Umbilical cord (tissue), 1 donor: ENCODE measurements at regions not wholly inside any gene's neighbourhood (a gene's known extent, or its start where the extent isn't known, plus 50 kb on each side); places are given as distances from the start of the nearest gene placed in this dataset.
"Not testable (repeated sequence)": the region's sequence is repeated elsewhere in the genome, so short reads cannot be mapped to it uniquely, and the experiment has no call there.

Source experiments
- DNase-seq: peaks from one replicate; pipeline ENCODE4 v3.0.0-alpha.2; 2015; ENCODE audit warnings: low spot score

DNA sequence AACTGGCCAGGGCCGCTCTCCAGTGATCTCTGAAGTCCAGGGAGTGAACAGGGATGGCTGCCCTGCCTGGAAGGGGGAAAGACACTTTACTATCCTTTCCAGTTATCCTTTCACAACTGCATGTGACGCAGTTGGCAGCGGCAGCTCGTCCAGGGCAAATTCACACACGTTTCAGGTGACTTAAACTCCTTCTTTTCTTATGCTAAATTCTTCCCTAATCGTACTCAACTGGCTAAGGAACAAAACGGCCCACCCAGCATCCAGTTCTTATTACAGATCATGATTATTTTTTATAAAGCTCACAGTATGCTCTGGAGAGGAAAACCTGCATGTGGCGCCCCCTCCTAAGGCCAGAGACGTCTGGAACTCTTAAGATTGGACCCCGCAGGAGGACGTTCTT, 767.1 kb downstream of the UQCRFS1 start:
- DNase-seq = no peak

DNA sequence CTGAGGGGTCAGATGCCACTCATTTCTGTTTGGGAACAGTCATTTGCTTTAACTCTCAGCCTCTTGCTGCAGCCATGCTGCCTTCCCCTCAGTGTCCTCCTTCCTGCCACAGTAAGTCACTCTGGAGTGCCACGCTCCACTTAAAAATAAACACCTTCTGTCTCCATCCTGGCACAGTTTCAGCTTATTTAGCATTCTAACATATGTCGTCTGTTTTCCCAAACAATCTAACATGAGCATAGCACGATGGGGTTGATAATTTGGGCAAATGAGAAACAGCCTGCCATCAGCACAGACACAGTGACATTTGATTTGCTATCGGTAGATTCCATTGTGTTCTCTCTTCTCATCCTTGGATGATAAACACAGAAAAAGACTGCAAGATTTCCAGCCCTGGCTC, 768.6 kb downstream of the UQCRFS1 start:
- no peak for DNase-seq

DNA sequence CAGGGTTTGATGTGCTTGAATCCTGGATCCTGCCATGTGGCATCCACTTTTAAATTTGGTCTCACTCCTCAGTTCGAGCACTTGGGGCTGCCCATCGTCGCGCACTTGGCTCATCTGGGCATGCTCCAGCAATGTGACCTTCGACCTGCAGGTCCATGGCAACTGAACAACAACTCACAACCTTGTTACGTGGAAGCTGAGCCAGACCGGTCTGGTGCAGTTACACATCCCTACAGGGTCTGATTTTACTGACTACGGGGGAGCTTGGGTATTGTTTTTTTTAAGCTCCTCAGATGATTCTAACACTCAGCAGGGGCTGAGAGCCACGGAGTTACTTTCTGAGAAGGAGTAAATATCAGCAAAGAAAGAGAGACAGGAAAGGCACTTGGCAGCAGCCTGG, 769.6 kb downstream of the UQCRFS1 start:
- no peak for DNase-seq

DNA sequence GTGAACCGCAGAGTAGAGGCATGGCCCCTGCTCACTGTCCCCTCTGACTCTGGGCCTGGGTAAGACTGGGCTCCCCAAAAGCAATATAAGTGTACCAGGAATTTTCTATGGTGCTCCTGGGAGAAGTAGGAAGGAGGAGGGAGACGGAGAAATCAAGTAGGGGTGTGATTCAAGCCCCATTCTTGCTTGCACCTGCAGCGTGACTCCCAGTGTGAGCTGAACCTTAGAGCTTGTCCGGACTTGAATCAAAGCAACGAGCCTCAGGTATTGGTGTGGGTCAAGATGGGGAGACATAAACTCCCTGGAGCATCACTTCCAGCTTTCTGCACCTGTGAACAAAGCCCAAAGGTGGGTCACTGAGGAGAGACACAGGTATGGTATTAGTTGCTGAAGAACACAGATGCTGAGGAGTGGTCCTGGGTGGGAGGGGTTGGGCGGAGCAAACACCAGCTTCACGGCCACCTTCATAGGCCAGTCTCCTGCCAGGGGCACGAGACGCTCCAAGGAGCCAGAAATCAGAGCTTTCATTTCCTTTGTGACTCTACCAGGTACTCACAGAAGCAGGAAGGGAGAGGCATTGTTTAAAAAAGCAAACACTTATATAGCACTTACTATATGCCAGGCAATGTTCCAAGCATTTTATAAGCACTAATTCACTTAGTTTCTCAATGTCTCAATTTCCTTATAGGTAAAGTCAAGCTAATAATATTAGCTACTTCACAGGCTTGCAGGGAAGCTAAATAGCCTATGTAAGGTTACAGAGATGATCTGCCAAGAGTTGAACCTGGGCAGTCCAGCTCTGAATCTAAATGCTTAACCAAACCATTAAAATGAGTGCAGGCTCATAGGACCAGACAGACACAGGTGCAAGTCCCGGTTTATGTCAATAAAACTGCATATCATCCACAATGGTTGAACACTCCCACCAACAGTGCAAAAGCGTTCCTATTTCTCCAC, 775.3 kb downstream of the UQCRFS1 start:
- DNase-seq = no peak

DNA sequence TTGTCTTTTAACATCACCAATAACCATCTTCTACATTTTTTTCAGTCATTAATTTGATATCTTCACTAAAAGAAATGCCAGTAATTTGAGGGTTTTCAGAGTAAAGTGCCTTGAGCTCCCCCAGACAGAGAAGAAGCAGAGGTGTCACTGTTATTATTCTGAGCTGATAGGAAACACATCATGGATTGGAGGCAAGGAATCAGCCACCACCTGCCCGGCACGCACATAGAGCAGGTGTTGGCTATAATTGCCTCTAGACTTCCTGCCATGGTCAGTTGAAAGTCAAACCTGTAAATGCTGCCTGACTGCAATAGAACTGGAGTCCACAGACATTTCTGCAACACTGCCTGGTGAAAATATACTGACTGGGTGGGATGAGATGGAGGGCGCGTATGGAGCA, 776.6 kb downstream of the UQCRFS1 start:
- DNase-seq = no peak

DNA sequence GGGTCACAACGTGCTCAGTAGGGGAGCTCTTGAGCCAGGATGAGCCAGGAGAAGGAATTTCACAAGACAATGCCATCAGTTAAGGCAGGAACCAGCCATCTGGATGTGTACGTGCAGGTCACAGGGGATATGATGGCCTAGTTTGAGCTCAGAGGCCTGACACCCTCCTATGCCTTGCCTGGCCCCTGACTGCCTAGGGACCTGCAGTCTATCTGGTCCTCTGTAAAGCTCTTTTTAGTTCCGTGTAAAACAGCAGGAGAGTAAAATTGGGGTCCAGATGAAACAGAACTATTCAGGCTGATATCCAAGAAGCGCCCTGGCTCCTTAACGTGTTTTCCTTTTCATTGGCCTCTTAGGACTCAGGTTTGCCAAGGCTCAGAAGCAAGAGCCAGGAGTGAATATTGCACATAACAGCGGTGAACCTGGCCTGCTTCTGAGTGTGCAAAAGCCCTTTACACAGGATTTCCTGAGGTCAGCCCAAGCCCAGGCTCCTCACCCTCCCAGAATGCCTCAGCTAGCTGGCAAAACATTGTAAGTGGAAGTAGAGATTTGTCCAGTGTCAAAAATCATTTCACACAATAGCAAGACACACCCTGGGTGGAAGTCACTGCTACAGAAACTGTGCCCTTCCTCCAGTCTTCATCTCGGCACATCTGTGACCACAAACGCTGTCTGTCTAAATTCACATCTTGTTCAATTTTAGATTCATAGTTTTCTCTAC, 777.2 kb downstream of the UQCRFS1 start:
- no peak for DNase-seq

DNA sequence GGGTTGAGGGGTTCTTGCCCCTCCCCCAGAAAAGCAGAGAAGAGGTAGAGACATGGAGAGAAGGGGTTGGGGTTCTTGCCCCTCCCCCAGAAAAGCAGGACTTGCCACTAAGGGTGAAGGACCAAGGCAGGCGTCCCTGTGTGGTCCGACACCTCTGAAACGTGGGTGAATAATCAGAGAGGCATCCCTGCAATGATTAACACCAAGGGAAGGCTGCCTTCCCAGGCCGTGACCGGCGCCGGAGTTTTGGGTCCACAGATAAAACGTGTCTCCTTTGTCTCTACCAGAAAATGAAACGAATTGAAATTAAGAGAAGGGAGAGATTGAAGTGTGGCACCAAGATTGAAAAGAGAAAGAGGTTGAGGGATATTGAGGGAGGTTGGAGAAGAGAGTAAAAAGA, 778.2 kb downstream of the UQCRFS1 start:
- not testable (repeated sequence) for DNase-seq

DNA sequence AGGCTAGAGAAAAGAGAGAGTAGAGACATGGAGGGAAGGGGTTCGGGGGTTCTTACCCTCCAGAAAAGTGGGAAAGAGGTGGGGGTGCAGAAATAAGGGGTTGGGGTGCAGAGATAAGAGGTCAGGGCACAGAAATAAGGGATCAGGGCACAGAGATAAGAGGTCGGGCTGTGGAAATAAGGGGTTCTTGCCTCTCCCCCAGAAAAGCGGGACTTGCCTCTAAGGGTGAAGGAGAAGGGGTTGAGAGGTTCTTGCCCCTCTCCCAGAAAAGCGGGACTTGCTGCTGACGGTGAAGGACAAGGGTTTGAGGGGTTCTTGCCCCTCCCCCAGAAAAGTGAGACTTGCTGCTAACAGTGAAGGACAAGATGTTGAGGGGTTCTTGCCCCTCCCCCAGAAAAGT, 778.6 kb downstream of the UQCRFS1 start:
- not testable (repeated sequence) for DNase-seq

DNA sequence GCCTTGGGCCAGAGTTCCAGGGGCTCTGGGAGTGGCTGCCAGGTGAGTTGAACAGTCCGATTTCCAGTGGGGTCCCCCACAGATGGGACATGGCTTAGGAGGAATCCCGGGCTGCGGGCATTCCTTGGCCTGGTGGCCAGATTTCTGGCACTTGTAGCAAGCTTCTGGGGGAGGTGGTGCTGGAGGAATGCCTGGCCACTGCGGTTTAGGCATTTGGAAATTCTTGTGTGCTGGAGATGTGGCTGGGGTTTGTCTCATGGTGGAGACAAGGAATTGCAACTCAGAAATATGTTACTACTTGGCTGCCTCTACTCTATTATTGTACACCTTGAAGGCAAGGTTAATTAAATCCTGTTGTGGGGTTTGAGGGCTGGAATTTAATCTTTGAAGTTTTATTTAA, 779.8 kb downstream of the UQCRFS1 start:
- DNase-seq = not testable (repeated sequence)

DNA sequence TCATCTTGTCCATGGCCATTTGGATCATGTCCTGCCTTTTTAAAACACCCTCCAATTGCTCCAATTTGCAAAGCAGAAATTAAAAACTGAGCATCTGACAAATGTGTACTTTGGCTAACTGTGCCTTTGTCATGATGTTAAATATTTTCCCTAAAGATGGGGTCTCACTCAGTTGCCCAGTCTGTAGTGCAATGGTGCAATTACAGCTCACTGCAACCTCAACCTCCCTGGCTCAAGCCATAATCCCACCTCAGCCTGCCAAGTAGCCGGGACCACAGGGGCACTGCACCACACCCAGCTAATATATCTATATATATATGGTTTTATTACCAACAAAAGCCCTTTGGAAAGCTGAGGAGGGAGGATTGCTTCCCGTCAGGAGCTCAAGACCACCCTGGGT, 782.7 kb downstream of the UQCRFS1 start:
- no peak for DNase-seq

DNA sequence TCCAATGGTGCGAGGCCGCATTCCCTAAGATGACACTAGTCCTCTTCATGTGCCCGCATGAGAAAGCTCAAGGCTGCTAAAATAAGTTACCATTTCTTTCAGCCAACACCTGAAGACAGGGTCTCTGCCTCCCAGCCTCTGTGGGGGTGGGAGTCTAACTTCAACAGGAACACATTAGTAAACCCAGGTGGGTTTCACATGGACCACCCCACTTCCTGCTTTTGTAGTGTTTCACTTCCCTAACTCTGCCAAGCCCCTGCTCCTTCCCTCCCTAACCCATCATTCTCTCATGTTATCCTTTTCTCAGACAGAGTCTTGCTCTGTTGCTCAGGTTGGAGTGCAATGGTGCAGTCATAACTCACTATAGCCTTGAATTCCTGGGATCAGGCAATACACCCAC, 783.6 kb downstream of the UQCRFS1 start:
- DNase-seq = no peak

DNA sequence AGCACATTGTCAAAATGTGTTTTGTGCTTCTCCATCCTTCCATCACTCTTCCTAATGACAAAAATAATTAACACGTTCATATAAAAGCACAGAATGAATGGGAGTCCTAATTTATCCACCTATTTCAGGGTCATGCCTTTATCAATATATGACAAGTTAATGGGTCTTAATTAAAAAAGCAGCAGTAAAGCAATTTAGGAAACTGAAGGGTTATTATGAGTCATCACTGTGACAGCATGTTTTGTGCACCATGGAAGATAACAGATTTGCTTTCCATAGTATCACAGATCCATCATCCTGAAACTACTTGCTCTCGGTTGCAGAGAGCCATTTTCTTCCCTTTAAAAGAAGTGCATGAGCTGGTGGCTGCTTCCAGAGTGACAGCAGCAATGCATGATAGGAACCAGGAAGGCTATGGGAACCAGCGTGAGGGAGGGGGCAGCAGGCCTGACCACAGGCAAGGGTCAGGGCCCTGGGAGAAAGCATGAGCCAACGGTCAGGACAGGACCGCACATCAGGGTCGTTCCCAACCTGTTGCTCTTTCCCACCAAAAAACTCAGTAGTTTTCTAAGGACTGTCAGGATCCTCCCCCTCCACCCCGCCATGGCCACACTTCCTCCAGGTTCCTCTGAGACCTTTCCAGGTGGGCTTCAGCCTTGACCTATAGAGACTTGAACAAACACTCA, 784.1 kb downstream of the UQCRFS1 start:
- no peak for DNase-seq

DNA sequence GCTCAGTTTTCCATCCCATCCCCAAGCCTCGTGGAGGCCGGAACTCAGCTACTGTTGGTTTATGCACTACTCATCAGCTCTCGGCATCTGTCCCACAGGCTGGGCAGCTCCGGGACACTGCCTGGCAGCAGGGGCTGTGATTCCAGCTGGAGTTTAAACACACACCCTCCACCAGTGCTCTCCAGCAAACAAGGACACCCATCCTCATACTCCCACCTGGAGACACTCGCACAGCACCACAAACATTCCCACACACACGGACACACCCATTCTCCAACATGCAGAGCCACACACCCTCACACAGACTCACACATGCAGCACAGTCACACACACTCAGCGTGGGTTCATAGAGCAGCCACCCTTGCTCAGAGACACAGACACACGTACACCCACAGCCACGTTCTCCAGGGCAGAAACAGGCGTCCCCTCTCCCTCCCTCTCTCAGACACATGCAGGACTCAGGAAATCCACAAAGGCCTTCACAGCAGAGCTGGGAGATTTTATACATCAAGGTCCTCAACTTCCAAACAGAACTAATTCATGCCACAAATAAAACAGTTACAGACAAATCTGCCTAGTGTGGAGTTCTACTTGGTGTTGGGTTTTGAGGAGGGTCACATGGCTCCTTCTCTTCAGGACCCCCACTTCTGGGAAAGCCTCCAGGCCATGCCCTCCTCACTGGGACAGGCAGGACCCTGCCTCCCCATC, 785.4 kb downstream of the UQCRFS1 start:
- no peak for DNase-seq

DNA sequence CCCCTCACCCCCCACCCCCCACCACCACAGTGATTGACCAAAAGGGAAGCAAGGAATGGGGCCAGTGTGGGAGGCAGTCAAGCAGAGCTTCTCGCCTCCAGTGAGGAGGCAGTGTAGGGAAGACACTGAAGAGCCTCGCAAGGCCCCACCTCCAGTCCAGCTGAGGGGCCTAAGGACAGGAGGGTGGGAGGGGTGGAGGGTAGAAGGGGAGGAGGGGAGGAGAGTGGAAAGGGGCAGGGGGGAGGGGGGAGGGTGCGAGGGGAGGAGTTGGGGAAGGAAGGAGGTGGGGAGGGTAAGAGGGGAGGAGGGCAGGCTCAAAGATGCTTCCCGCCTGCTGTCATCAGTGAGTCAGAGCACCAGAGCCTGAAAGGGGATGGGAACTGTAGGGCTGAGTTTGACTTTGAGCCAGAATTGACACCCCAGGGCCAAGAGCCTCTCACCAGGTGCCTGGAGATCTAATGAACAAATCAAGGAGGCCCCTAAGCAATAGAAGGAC, 786.2 kb downstream of the UQCRFS1 start:
- no peak for DNase-seq

DNA sequence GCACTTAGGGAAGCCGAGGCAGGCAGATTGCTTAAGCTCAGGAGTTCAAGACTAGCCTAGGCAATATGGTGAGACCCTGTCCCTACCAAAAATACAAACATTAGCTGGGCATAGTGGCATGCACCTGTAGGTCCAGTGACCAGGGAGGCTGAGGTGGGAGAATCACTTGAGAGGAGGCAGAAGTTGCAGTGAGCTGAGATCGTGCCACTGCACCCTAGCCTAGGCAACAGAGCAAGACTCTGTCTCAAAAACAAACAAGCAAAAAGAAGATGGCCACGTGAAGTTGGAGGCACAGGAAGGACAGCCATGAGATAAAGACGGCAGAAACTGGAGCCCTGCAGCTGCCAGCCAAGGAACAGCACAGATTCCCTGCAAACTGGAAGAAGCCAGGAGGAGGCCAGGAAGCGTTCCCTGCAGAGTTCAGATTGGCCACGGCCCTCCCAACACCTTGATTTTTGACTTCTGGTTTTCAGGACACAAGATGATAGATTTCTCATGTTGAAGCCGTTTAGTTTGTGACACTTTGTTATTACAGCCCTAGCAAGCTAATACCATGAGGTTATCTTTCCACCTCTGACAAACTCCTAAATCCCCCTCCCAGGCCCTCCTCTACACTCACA, 786.7 kb downstream of the UQCRFS1 start:
- no peak for DNase-seq

DNA sequence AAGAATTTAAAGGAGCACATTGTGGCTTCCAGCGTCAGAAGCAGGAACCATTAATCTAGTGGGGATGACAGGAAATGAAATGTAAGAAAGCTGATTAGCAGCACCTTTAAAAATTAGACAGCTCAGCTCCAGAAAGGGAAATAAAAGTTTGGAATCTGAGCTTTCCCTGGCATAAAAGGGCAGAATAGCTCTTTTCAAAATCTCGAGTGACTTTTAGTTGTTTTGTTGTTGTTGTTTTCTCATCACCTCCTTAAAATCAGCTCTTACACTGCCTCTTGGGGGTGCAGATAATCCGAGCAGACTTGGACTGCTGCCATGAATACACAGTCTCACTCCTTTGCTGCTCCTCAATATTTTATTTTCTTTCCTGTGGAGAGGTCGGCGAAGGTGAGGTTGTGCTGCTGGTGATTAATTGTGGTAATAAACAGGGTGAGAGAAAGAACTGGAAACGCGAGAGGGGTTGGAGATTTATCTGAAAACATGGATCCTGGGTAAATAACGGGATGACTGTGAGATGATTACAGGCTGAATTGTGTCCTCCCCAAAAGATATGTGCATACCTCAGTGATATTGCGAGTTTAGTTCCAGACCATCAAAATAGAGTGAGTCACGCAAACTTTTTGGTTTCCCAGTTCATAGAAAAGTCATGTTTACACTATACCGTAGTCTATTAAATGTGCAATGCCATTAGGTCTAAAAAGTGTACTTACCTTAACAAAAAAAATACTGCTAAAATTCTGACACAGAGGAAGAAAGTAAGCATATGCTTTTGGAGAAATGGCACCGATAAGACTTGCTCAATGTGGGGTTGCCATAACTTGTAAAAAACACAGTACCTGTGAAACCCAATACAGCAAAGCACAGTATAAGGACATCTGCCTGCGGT, 787.7 kb downstream of the UQCRFS1 start:
- DNase-seq = no peak

DNA sequence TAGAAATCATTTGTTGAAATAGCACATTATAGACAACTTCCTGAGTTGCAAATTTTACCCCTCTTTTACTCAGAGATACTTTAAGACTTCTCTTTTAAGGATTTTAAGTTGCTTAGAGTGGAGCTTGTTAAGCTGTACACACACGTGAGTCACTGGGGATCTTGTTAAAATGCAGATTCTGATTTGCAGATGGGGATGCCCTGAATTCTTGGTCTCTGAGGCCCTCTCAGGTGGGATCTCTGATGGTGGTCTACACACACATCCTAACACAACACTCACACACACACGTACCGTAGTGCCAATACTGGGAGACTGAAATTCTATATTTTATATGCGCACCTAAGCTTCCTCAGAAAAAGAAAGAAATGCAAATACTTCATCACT, 788.3 kb downstream of the UQCRFS1 start:
- no peak for DNase-seq

DNA sequence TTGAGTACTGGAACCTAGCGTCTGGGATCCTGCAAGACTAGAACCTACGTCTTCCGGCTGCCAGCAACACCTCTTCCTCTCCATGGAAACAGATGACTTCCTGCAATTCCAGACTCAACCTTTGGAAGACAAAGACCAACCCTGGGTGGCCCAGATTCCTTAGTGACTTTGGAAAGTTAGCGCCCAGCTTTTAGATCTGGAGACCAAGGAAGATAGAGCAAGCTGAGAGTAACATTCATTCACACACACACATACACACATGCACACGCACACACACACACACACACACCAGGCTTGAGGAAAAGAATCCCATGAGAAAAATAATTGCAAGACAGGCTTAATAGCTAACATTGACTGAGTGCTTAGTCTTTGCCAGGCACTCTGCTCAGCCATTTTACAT, 788.9 kb downstream of the UQCRFS1 start:
- no peak for DNase-seq

DNA sequence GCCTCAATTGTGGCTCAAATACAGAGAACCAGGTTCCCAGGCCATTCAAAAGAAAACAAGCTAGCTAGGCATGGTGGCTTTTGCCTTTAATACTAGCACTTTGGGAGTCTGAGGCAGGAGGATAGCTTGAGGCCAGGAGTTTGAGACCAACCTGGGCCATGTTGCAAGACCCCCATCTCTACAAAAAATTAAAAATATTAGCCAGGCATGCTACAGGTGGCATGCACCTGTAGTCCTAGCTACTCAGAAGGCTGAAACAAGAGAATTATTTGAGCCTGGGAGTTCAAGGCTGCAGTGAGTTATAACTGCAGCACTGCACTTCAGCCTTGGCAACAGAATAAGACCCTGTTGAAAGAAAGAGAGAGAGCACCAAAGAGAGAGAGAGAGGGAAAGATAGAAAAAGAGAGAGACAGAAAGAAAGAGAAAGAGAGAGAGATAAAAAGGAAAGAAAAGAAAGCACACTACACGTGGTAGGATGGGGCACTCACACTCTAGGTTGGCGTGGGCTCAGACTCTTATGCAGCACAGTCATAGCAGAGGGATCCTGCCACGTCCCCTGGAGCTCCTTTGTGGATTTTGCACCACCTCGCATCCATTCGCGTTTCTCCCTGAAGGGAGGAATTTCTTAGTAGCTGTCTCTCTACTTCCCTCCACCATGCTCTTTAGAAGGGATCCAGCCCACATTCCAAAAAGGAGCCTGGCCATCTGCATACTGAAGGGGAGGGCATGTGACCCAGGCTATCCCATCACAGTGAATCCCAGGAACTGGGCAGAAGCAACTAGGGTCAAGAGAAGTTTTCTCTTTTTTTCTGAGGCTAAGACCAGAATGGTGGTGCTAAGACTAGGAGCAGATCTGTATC, 789.9 kb downstream of the UQCRFS1 start:
- DNase-seq = no peak
